MM.1S (cell line): ENCODE measurements at regions not wholly inside any gene's neighbourhood (a gene's known extent, or its start where the extent isn't known, plus 50 kb on each side); places are given as distances from the start of the nearest gene placed in this dataset.

Experiments
- EZH2 ChIP-seq: fragments of 300-600 bp; sonication (generic); optimal IDR thresholded peaks from 2 replicates; pipeline ENCODE3; 2017; ENCODE audit warnings: low read depth, mild to moderate bottlenecking, antibody characterized with exemption, low read length, mixed read lengths
- TF ChIP-seq, protein P1 (sequence below): fragments of 300-600 bp; sonication (generic); IDR thresholded peaks from 2 replicates; pipeline ENCODE4 v1.5.1; 2016; ENCODE audit warnings: antibody characterized with exemption, low read length, mixed read lengths

- TF ChIP-seq, protein P1, sequence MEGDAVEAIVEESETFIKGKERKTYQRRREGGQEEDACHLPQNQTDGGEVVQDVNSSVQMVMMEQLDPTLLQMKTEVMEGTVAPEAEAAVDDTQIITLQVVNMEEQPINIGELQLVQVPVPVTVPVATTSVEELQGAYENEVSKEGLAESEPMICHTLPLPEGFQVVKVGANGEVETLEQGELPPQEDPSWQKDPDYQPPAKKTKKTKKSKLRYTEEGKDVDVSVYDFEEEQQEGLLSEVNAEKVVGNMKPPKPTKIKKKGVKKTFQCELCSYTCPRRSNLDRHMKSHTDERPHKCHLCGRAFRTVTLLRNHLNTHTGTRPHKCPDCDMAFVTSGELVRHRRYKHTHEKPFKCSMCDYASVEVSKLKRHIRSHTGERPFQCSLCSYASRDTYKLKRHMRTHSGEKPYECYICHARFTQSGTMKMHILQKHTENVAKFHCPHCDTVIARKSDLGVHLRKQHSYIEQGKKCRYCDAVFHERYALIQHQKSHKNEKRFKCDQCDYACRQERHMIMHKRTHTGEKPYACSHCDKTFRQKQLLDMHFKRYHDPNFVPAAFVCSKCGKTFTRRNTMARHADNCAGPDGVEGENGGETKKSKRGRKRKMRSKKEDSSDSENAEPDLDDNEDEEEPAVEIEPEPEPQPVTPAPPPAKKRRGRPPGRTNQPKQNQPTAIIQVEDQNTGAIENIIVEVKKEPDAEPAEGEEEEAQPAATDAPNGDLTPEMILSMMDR = no peak
- TF ChIP-seq EZH2 = no peak
Measured at GRCh38 chr5:174607916-174608315, 116.5 kb upstream of the MSX2 start.
